IMR-90 (cell line): ENCODE measurements at regions not wholly inside any gene's neighbourhood (a gene's known extent, or its start where the extent isn't known, plus 50 kb on each side); places are given as distances from the start of the nearest gene placed in this dataset.

Experiments
- ATAC-seq: fragments of 200-7000 bp; cut with Tn5 transposase; 2 replicates; pipeline ENCODE4 v1.9.1; 2020; ENCODE audit warnings: low read depth, mild to moderate bottlenecking, moderate library complexity
- BruUV-seq: library from RNA; stranded (reverse); fragments of 400-500 nt; replicated peaks from 2 replicates; lab custom pipeline; 2021; lab: Mats Ljungman, UMichigan
- CTCF ChIA-PET: fragments of 300-600 bp; formaldehyde crosslinking; extraction: SDS; loops from one replicate; lab custom pipeline; 2021; ENCODE audit warnings: antibody characterized with exemption; lab: Yijun Ruan, JAX
- POLR2A ChIA-PET: fragments of 300-600 bp; sonication (Branson Sonifier 250); formaldehyde crosslinking; loops from one replicate; lab custom pipeline; 2022; ENCODE audit warnings: antibody characterized with exemption; ENCODE audit not compliant: unreplicated experiment; lab: Charles Lee
- DNase-seq: peaks from one replicate; pipeline ENCODE4 v3.0.0; 2013
- H2AFZ ChIP-seq: replicated peaks from 2 replicates; pipeline ENCODE3; 2013; ENCODE audit warnings: low read length, mild to moderate bottlenecking; ENCODE audit not compliant: poor library complexity
- H2AK5ac ChIP-seq: 2 replicates; pipeline ENCODE4 v1.6.1; 2013; ENCODE audit warnings: low read depth, low read length, inconsistent platforms
- H2AK9ac ChIP-seq: replicated peaks from 2 replicates; pipeline ENCODE3; 2013; ENCODE audit warnings: mild to moderate bottlenecking, low read depth, low read length, moderate library complexity; ENCODE audit not compliant: poor library complexity
- H2BK120ac ChIP-seq: 2 replicates; pipeline ENCODE4 v1.6.1; 2013; ENCODE audit warnings: low read depth, low read length, inconsistent platforms
- H2BK15ac ChIP-seq: 3 replicates; pipeline ENCODE4 v1.6.1; 2013; ENCODE audit warnings: low read depth, low read length, inconsistent platforms
- H2BK20ac ChIP-seq: 2 replicates; pipeline ENCODE4 v1.6.1; 2013; ENCODE audit warnings: low read depth, mild to moderate bottlenecking, inconsistent platforms, low read length, moderate library complexity
- H2BK5ac ChIP-seq: 2 replicates; pipeline ENCODE4 v1.6.1; 2013; ENCODE audit warnings: mild to moderate bottlenecking, low read depth, low read length, inconsistent platforms; ENCODE audit not compliant: poor library complexity, severe bottlenecking
- H3K14ac ChIP-seq: replicated peaks from 2 replicates; pipeline ENCODE4 v1.6.1; 2013; ENCODE audit warnings: low read depth, low read length, inconsistent platforms
- H3K18ac ChIP-seq: 2 replicates; pipeline ENCODE4 v1.6.1; 2013; ENCODE audit warnings: low read depth, low read length, control low read depth
- H3K23ac ChIP-seq: 2 replicates; pipeline ENCODE4 v1.6.1; 2013; ENCODE audit warnings: low read depth, low read length, inconsistent platforms
- H3K27ac ChIP-seq: 2 replicates; pipeline ENCODE4 v1.5.1; 2013; ENCODE audit warnings: mild to moderate bottlenecking, control low read depth, low read length; ENCODE audit not compliant: insufficient read depth
- H3K27me3 ChIP-seq: 2 replicates; pipeline ENCODE4 v1.6.1; 2013; ENCODE audit warnings: low read length; ENCODE audit not compliant: control insufficient read depth, insufficient read depth
- H3K36me3 ChIP-seq: 2 replicates; pipeline ENCODE4 v1.6.1; 2013; ENCODE audit warnings: low read length, mixed read lengths; ENCODE audit not compliant: control insufficient read depth, insufficient read depth
- H3K4ac ChIP-seq: 2 replicates; pipeline ENCODE4 v1.6.1; 2013; ENCODE audit warnings: low read depth, low read length, inconsistent platforms
- H3K4me1 ChIP-seq: 2 replicates; pipeline ENCODE4 v1.6.1; 2013; ENCODE audit warnings: low read length, mixed read lengths; ENCODE audit not compliant: control insufficient read depth, insufficient read depth
- H3K4me2 ChIP-seq: 2 replicates; pipeline ENCODE4 v1.6.1; 2013; ENCODE audit warnings: low read depth, mild to moderate bottlenecking, control low read depth, low read length, moderate library complexity
- H3K4me3 ChIP-seq: 2 replicates; pipeline ENCODE4 v1.5.1; 2013; ENCODE audit warnings: low read depth, mild to moderate bottlenecking, control low read depth, low read length, moderate library complexity; ENCODE audit not compliant: insufficient read depth
- H3K56ac ChIP-seq: 2 replicates; pipeline ENCODE4 v1.6.1; 2013; ENCODE audit warnings: low read length, inconsistent platforms; ENCODE audit not compliant: insufficient read depth; ENCODE audit errors: extremely low read depth
- H3K79me1 ChIP-seq, 2 experiments: 2 replicates each; pipeline ENCODE4 v1.6.1; 2013; ENCODE audit warnings: low read length in 2 of 2, inconsistent platforms in 1 of 2, low read depth in 1 of 2
- H3K9ac ChIP-seq: 2 replicates; pipeline ENCODE4 v1.6.1; 2013; ENCODE audit warnings: low read depth, low read length, control low read depth
- H3K9me1 ChIP-seq: 2 replicates; pipeline ENCODE4 v1.6.1; 2013; ENCODE audit warnings: low read length, inconsistent platforms; ENCODE audit not compliant: insufficient read depth
- H3K9me3 ChIP-seq: 2 replicates; pipeline ENCODE4 v1.6.1; 2013; ENCODE audit warnings: low read length; ENCODE audit not compliant: control insufficient read depth, insufficient read depth
- H4K20me1 ChIP-seq: 2 replicates; pipeline ENCODE4 v1.6.1; 2013; ENCODE audit warnings: low read length, inconsistent platforms; ENCODE audit not compliant: insufficient read depth
- H4K5ac ChIP-seq: 2 replicates; pipeline ENCODE4 v1.6.1; 2013; ENCODE audit warnings: mild to moderate bottlenecking, low read depth, low read length, control low read depth
- H4K8ac ChIP-seq, 2 experiments: 2 replicates each; pipeline ENCODE4 v1.6.1; 2013; ENCODE audit warnings: low read depth in 2 of 2, low read length in 2 of 2, control low read depth in 1 of 2, inconsistent platforms in 1 of 2
- H4K91ac ChIP-seq: 2 replicates; pipeline ENCODE4 v1.6.1; 2013; ENCODE audit warnings: low read depth, low read length, inconsistent platforms; ENCODE audit not compliant: insufficient read depth
- BHLHE40 ChIP-seq: fragments of 150-350 bp; IDR thresholded peaks from 2 replicates; pipeline ENCODE4 v1.6.1; 2016; ENCODE audit warnings: mild to moderate bottlenecking, low read depth, low read length
- CEBPB ChIP-seq: IDR thresholded peaks from 2 replicates; pipeline ENCODE4 v1.6.1; 2012; ENCODE audit warnings: low read depth, low read length, improper control_type of control experiment
- CTCF ChIP-seq: conservative IDR thresholded peaks from 2 replicates; pipeline ENCODE4 v1.5.1; 2012; ENCODE audit warnings: mild to moderate bottlenecking, low read depth, low read length, improper control_type of control experiment
- FOS ChIP-seq: fragments of 150-350 bp; IDR thresholded peaks from 2 replicates; pipeline ENCODE4 v1.6.1; 2016; ENCODE audit warnings: low read depth, low read length
- MAFK ChIP-seq: IDR thresholded peaks from 2 replicates; pipeline ENCODE4 v1.6.1; 2012; ENCODE audit warnings: low read depth, low read length, improper control_type of control experiment
- POLR2A ChIP-seq: IDR thresholded peaks from 2 replicates; pipeline ENCODE4 v1.6.1; 2012; ENCODE audit warnings: mild to moderate bottlenecking, low read depth, low read length
- RAD21 ChIP-seq: IDR thresholded peaks from 2 replicates; pipeline ENCODE4 v1.6.1; 2012; ENCODE audit warnings: low read length, improper control_type of control experiment
- RCOR1 ChIP-seq: IDR thresholded peaks from 2 replicates; pipeline ENCODE4 v1.6.1; 2012; ENCODE audit warnings: mild to moderate bottlenecking, low read length, improper control_type of control experiment; ENCODE audit not compliant: insufficient replicate concordance
- RFX5 ChIP-seq: IDR thresholded peaks from 2 replicates; pipeline ENCODE4 v1.8.0; 2012; ENCODE audit warnings: low read depth, mild to moderate bottlenecking, low read length, moderate library complexity
- USF2 ChIP-seq: fragments of 150-350 bp; IDR thresholded peaks from 2 replicates; pipeline ENCODE4 v1.6.1; 2017; ENCODE audit warnings: mild to moderate bottlenecking, antibody characterized with exemption, low read length, low read depth
- WGBS, 2 experiments: methylation state at CpG; one replicate each; pipeline versions ENCODE4 v1.1.5 to v1.1.7; 2013; ENCODE audit warnings: missing lambda C conversion rate in 2 of 2; ENCODE audit not compliant: insufficient read length in 1 of 2; ENCODE audit errors: extremely low coverage in 2 of 2; 5-methylcytosine and 5-hydroxymethylcytosine counted together
- dilution Hi-C: fragments of 300-500 bp; cut with HindIII; formaldehyde crosslinking; loops from one replicate; pipeline ENCODE4 v1.14.3; 2018; ENCODE audit warnings: low sequenced_read_pairs; ENCODE audit not compliant: unreplicated experiment
- in situ Hi-C: fragments of 300-500 bp; cut with MboI; formaldehyde crosslinking; loops from 3 replicates; pipeline ENCODE4 v1.14.3; 2019; ENCODE audit warnings: low sequenced_read_pairs, inconsistent platforms, mixed read lengths
- intact Hi-C: fragments of 100-400 bp; cut with micrococcal nuclease; formaldehyde crosslinking; loops from 2 replicates; pipeline ENCODE4 v1.10.0; 2022

GRCh38 chr2:234398531-234398930, 98.3 kb downstream of the ARL4C start:
- Histone ChIP-seq H3K9me1 (no peaks in the 10 kb centered on the region; the same call in 1 of the 2 replicates), H4K91ac (no peak overlapping the region), H3K27me3 (no peaks in the 10 kb centered on the region), H3K23ac (no peak overlapping the region), H3K4me1 (no peaks in the 10 kb centered on the region; the same call in 1 of the 2 replicates), H3K4ac (no peak overlapping the region), H3K9ac (no peak overlapping the region), H4K5ac (no peak overlapping the region), H3K4me2 (no peak overlapping the region), H2AFZ (peak overlapping the region; percentile 26), H3K14ac (no peak overlapping the region), H3K79me1 (no peaks in the 10 kb centered on the region), H2BK15ac (no peak overlapping the region), H2AK5ac (no peak overlapping the region), H3K36me3 (no peaks in the 10 kb centered on the region), H4K8ac (no peak overlapping the region), H3K9me3 (no peaks in the 10 kb centered on the region), H2BK120ac (no peak overlapping the region), H2AK9ac (no peak overlapping the region), H3K18ac (no peak overlapping the region), H3K4me3 (no peak overlapping the region), H2BK20ac (no peak overlapping the region), H3K27ac (no peak overlapping the region), H4K20me1 (no peaks in the 10 kb centered on the region), H3K56ac (no peak overlapping the region), H2BK5ac (no peak overlapping the region)
- in situ Hi-C loops (no loop called here), dilution Hi-C loops (no loop called here), intact Hi-C loops (no loop called here)
- no peak for ATAC-seq
- no peak for DNase-seq
- ChIA-PET POLR2A (no interaction called here), CTCF (no interaction called here)
- no peak for TF ChIP-seq RFX5
- no peak for TF ChIP-seq RCOR1
- TF ChIP-seq MAFK: no peak
- TF ChIP-seq CEBPB: no peak
- TF ChIP-seq RAD21: no peak
- no peak for TF ChIP-seq POLR2A
- no peak for TF ChIP-seq CTCF
- TF ChIP-seq USF2: no peak
- no peak for TF ChIP-seq FOS
- TF ChIP-seq BHLHE40: no peak
- WGBS, 2 experiments: no CpG with 5 or more reads among the region's 3 CpGs
- no TSS peak for BruUV-seq
